ENCODE measurements at regions not wholly inside any gene's neighbourhood (a gene's known extent, or its start where the extent isn't known, plus 50 kb on each side); places are given as distances from the start of the nearest gene placed in this dataset.

- ChIA-PET CTCF (no interaction called here), POLR2A (no interaction called here)
Observed at GRCh38 chr13:111886217-111886945, 180.6 kb upstream of the SOX1 start.

- POLR2A ChIA-PET = no interaction called here
- CTCF ChIA-PET = no interaction called here
Observed at GRCh38 chr13:111893071-111893606, 173.8 kb upstream of the SOX1 start.

GRCh38 chr13:111893607-111894443 lies 173.1 kb upstream of the SOX1 start:
- POLR2A ChIA-PET = no interaction called here
- CTCF ChIA-PET = no interaction called here

GRCh38 chr13:111895896-111896821 lies 170.8 kb upstream of the SOX1 start:
- POLR2A ChIA-PET = interaction anchor here (0.6 kb wide), 1 partner anchor 391 kb away, joined by 8 read pairs; no protein-coding TSS in a partner anchor
- CTCF ChIA-PET = no interaction called here

- POLR2A ChIA-PET = interaction anchor here (0.6 kb wide), 1 partner anchor 392 kb away, joined by 8 read pairs; no protein-coding TSS in a partner anchor
- CTCF ChIA-PET = no interaction called here
Observed at GRCh38 chr13:111897178-111897845, 169.6 kb upstream of the SOX1 start.

GRCh38 chr13:111897846-111898215 lies 169.1 kb upstream of the SOX1 start:
- ChIA-PET POLR2A (no interaction called here), CTCF (no interaction called here)

GRCh38 chr13:111898956-111899713 lies 167.8 kb upstream of the SOX1 start:
- CTCF ChIA-PET = no interaction called here
- POLR2A ChIA-PET = no interaction called here

GRCh38 chr13:111899714-111900389 lies 167.1 kb upstream of the SOX1 start:
- POLR2A ChIA-PET = no interaction called here

GRCh38 chr13:111900390-111901131 lies 166.4 kb upstream of the SOX1 start:
- CTCF ChIA-PET = no interaction called here
- POLR2A ChIA-PET = no interaction called here

More at GRCh38 chr13:111899714-111900389, 167.1 kb upstream of the SOX1 start:
- CTCF ChIA-PET = no interaction called here

GRCh38 chr13:111901267-111901915 lies 165.6 kb upstream of the SOX1 start:
- ChIA-PET CTCF (no interaction called here), POLR2A (no interaction called here)

GRCh38 chr13:111902726-111903125 lies 164.2 kb upstream of the SOX1 start:
- CTCF ChIA-PET = no interaction called here
- POLR2A ChIA-PET = no interaction called here

- ChIA-PET CTCF (no interaction called here), POLR2A (no interaction called here)
Observed at GRCh38 chr13:111903143-111903542, 163.8 kb upstream of the SOX1 start.

GRCh38 chr13:111904166-111904565 lies 162.8 kb upstream of the SOX1 start:
- ChIA-PET POLR2A (no interaction called here), CTCF (no interaction called here)

GRCh38 chr13:111904701-111905608 lies 162.0 kb upstream of the SOX1 start:
- POLR2A ChIA-PET = no interaction called here
- CTCF ChIA-PET = no interaction called here

GRCh38 chr13:111905609-111905945 lies 161.4 kb upstream of the SOX1 start:
- ChIA-PET CTCF (no interaction called here), POLR2A (no interaction called here)

GRCh38 chr13:111906306-111906705 lies 160.6 kb upstream of the SOX1 start:
- ChIA-PET POLR2A (no interaction called here), CTCF (no interaction called here)

Measured in activated CD8-positive, alpha-beta memory T cell treated with anti-CD3 and anti-CD28 coated beads for 36 hours (primary cell).